ENCODE measurements at regions not wholly inside any gene's neighbourhood (a gene's known extent, or its start where the extent isn't known, plus 50 kb on each side); places are given as distances from the start of the nearest gene placed in this dataset.
A peak's percentile ranks its signal among the peaks of the same experiment; 100 is the strongest.

DNA sequence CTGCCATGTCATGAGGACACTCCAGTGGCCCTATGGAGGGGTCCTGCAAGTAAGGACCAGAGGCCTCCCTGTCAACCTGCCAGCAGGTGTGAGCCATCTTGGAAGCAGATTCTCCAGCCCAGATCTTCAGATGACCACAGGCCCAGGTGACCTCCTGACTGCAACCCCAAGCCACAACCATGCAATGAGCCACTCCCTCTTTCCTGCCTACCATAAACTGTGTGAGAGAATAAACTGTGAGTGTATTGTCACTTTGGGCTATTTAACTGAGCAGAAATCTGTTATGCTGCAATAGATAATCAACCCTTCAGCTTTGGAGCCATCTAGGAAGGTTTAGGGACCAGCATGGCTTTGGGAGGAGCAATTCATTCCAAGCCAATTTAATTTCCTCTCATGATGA lies 367.9 kb downstream of the SHQ1 start:
- Histone ChIP-seq H3K27ac (ENCODE audit: low read length) (no peak overlapping the region), H3K4me1 (ENCODE audit: control insufficient read depth, insufficient read depth, low read length) (peaks cover 8% of the 10 kb centered on the region), H3K4me3 (ENCODE audit: low read length) (no peak overlapping the region), H3K27me3 (ENCODE audit: control insufficient read depth, insufficient read depth, low read length) (no peaks in the 10 kb centered on the region), H3K36me3 (ENCODE audit: control insufficient read depth, insufficient read depth, low read length) (no peaks in the 10 kb centered on the region), H3K9me3 (ENCODE audit: control insufficient read depth, insufficient read depth, low read length) (no peaks in the 10 kb centered on the region)
- intact Hi-C loops (cut with micrococcal nuclease) = no loop called here
- Mint-ChIP-seq H3K9me3 (no peaks in the 10 kb centered on the region), H3K27me3 (ENCODE audit: low read depth in 2 of 2) (no peaks in the 10 kb centered on the region), H3K4me1 (peaks cover 11% of the 10 kb centered on the region in 2 donors), H3K36me3 (no peaks in the 10 kb centered on the region), H3K4me3 (no peak overlapping the region), H3K27ac (peak overlapping the region in 1 of 2 donors; percentile 23)
- ATAC-seq (no peak), DNase-seq (no peak)
- TF ChIP-seq, protein P1, sequence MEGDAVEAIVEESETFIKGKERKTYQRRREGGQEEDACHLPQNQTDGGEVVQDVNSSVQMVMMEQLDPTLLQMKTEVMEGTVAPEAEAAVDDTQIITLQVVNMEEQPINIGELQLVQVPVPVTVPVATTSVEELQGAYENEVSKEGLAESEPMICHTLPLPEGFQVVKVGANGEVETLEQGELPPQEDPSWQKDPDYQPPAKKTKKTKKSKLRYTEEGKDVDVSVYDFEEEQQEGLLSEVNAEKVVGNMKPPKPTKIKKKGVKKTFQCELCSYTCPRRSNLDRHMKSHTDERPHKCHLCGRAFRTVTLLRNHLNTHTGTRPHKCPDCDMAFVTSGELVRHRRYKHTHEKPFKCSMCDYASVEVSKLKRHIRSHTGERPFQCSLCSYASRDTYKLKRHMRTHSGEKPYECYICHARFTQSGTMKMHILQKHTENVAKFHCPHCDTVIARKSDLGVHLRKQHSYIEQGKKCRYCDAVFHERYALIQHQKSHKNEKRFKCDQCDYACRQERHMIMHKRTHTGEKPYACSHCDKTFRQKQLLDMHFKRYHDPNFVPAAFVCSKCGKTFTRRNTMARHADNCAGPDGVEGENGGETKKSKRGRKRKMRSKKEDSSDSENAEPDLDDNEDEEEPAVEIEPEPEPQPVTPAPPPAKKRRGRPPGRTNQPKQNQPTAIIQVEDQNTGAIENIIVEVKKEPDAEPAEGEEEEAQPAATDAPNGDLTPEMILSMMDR (IDR thresholded peaks at IDR 0.05) = no peak

DNA sequence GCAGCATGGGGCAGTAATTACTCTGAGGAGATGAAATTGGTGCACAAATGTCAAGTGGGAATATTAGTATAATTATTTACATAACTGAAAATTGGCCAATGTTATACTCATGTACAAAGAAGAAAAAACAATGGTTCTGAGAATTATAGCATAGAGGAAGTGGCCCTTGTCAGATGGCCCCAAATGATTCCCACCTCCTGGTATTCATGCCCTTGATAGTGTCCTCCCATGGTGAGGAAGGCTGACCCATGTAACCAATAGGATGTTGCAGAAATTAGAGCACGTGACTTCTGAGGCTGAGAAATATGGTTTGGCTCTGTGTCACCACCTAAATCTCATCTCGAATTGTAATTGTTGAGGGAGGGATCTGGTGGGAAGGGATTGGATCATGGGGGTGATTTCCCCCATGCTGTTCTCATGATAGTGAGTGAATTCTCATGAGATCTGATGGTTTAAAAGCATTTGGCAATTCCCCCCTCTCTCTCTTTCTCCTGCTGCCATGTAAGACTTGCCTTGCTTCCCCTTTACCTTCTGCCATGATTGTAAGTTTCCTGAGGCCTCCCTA lies 368.5 kb downstream of the SHQ1 start:
- H3K27ac ChIP-seq (ENCODE audit: low read length) = no peak overlapping the region
- no peak overlapping the region for H3K4me3 Mint-ChIP-seq
- no peak overlapping the region for H3K4me3 ChIP-seq (ENCODE audit: low read length)
- H3K27me3 Mint-ChIP-seq (ENCODE audit: low read depth in 2 of 2) = no peaks in the 10 kb centered on the region
- H3K4me1 Mint-ChIP-seq = peaks cover 11% of the 10 kb centered on the region in 2 donors
- no peak overlapping the region for H3K27ac Mint-ChIP-seq
- H3K4me1 ChIP-seq (ENCODE audit: control insufficient read depth, insufficient read depth, low read length) = peaks cover 8% of the 10 kb centered on the region
- no peaks in the 10 kb centered on the region for H3K9me3 Mint-ChIP-seq
- intact Hi-C loops (cut with micrococcal nuclease) = no loop called here
- H3K36me3 Mint-ChIP-seq = no peaks in the 10 kb centered on the region
- H3K36me3 ChIP-seq (ENCODE audit: control insufficient read depth, insufficient read depth, low read length) = no peaks in the 10 kb centered on the region
- WGBS (ENCODE audit: insufficient coverage) = 85% methylated on average over 2 of the region's 2 CpGs
- H3K27me3 ChIP-seq (ENCODE audit: control insufficient read depth, insufficient read depth, low read length) = no peaks in the 10 kb centered on the region
- TF ChIP-seq, protein P1 (IDR thresholded peaks at IDR 0.05) = no peak
- DNase-seq (no peak), ATAC-seq (no peak)
- H3K9me3 ChIP-seq (ENCODE audit: control insufficient read depth, insufficient read depth, low read length) = no peaks in the 10 kb centered on the region

DNA sequence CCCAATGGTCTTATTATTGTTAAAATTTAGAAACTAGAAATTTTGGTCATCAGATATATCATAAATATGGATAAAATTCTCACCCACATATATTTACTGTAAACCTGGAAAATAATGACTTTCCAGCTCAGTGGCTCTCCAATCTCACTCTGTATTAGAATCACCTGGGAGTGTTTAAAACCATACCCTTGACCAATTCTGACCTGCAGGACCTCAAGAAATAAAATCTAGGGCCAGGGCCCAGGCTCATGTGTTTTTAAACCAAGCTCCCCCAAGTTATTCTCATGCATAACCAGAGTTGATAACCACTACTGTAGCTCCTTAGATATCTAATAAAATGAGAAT lies 372.1 kb downstream of the SHQ1 start:
- Histone ChIP-seq H3K36me3 (ENCODE audit: control insufficient read depth, insufficient read depth, low read length) (no peaks in the 10 kb centered on the region), H3K27ac (ENCODE audit: low read length) (no peak overlapping the region), H3K4me1 (ENCODE audit: control insufficient read depth, insufficient read depth, low read length) (no peaks in the 10 kb centered on the region), H3K4me3 (ENCODE audit: low read length) (no peak overlapping the region), H3K9me3 (ENCODE audit: control insufficient read depth, insufficient read depth, low read length) (no peaks in the 10 kb centered on the region), H3K27me3 (ENCODE audit: control insufficient read depth, insufficient read depth, low read length) (no peaks in the 10 kb centered on the region)
- ATAC-seq (no peak), DNase-seq (no peak)
- Mint-ChIP-seq H3K4me1 (no peaks in the 10 kb centered on the region), H3K27ac (no peak overlapping the region), H3K9me3 (no peaks in the 10 kb centered on the region), H3K36me3 (no peaks in the 10 kb centered on the region), H3K4me3 (no peak overlapping the region), H3K27me3 (ENCODE audit: low read depth in 2 of 2) (no peaks in the 10 kb centered on the region)
- intact Hi-C loops (cut with micrococcal nuclease) = no loop called here
- TF ChIP-seq, protein P1 (IDR thresholded peaks at IDR 0.05) = no peak
